NB4 (cell line): ENCODE measurements at regions not wholly inside any gene's neighbourhood (a gene's known extent, or its start where the extent isn't known, plus 50 kb on each side); places are given as distances from the start of the nearest gene placed in this dataset.

ENCODE experiments used
- MAX ChIP-seq: IDR thresholded peaks from 2 replicates; pipeline ENCODE4 v1.6.1; 2011; ENCODE audit warnings: low read depth, low read length
- MYC ChIP-seq: IDR thresholded peaks from 2 replicates; pipeline ENCODE4 v1.6.1; 2011; ENCODE audit warnings: low read depth, low read length
- POLR2A ChIP-seq: IDR thresholded peaks from 2 replicates; pipeline ENCODE4 v1.6.1; 2011; ENCODE audit warnings: mild to moderate bottlenecking; ENCODE audit not compliant: insufficient read length; ENCODE audit errors: extremely low read depth
- TF ChIP-seq, protein P1 (sequence below): IDR thresholded peaks from one replicate; pipeline ENCODE4 v1.5.1; 2012; ENCODE audit warnings: low read depth, low read length

- TF ChIP-seq, protein P1, sequence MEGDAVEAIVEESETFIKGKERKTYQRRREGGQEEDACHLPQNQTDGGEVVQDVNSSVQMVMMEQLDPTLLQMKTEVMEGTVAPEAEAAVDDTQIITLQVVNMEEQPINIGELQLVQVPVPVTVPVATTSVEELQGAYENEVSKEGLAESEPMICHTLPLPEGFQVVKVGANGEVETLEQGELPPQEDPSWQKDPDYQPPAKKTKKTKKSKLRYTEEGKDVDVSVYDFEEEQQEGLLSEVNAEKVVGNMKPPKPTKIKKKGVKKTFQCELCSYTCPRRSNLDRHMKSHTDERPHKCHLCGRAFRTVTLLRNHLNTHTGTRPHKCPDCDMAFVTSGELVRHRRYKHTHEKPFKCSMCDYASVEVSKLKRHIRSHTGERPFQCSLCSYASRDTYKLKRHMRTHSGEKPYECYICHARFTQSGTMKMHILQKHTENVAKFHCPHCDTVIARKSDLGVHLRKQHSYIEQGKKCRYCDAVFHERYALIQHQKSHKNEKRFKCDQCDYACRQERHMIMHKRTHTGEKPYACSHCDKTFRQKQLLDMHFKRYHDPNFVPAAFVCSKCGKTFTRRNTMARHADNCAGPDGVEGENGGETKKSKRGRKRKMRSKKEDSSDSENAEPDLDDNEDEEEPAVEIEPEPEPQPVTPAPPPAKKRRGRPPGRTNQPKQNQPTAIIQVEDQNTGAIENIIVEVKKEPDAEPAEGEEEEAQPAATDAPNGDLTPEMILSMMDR = no peak
- TF ChIP-seq MYC (no peak), POLR2A (no peak), MAX (no peak)
These were observed 168.2 kb downstream of the KCNS3 start for GRCh38 chr2:18046558-18047212.
